SU-DHL-6 (cell line): ENCODE measurements at regions not wholly inside any gene's neighbourhood (a gene's known extent, or its start where the extent isn't known, plus 50 kb on each side); places are given as distances from the start of the nearest gene placed in this dataset.

ENCODE experiments used
- H2AFZ ChIP-seq: fragments of 200-600 bp; sonication (generic); 2 replicates; pipeline ENCODE4 v1.6.1; 2014; ENCODE audit warnings: low read depth, mild to moderate bottlenecking, moderate library complexity, mixed read lengths, antibody characterized with exemption, low read length; ENCODE audit not compliant: severe bottlenecking
- H3F3A ChIP-seq: fragments of 200-600 bp; shearing (Covaris generic); 2 replicates; pipeline ENCODE4 v1.6.0; 2016; ENCODE audit warnings: antibody characterized with exemption, mild to moderate bottlenecking; ENCODE audit not compliant: insufficient read depth
- H3K27ac ChIP-seq: fragments of 200-600 bp; sonication (generic); 2 replicates; pipeline ENCODE4 v1.5.1; 2016; ENCODE audit warnings: low read depth, mild to moderate bottlenecking, low read length, moderate library complexity, mixed read lengths
- H3K27me3 ChIP-seq: fragments of 200-600 bp; sonication (generic), shearing (Covaris generic); 2 replicates; pipeline ENCODE4 v1.6.0; 2014; ENCODE audit warnings: mild to moderate bottlenecking, low read length
- H3K36me3 ChIP-seq: fragments of 200-600 bp; sonication (generic); 2 replicates; pipeline ENCODE4 v1.6.1; 2014; ENCODE audit warnings: mild to moderate bottlenecking, low read length, mixed read lengths
- H3K4me2 ChIP-seq: fragments of 300-600, 200-600 bp; shearing (Covaris generic), sonication (generic); 2 replicates; pipeline ENCODE4 v1.6.0; 2014; ENCODE audit warnings: low read length, low read depth, mild to moderate bottlenecking; ENCODE audit not compliant: poor library complexity, severe bottlenecking
- H3K4me3 ChIP-seq: fragments of 200-600 bp; sonication (generic); 2 replicates; pipeline ENCODE4 v1.5.1; 2014; ENCODE audit warnings: antibody characterized with exemption, low read length, mild to moderate bottlenecking, mixed read lengths; ENCODE audit not compliant: insufficient read depth, poor library complexity, severe bottlenecking
- H3K79me2 ChIP-seq: fragments of 200-600 bp; sonication (generic); 2 replicates; pipeline ENCODE4 v1.6.1; 2014; ENCODE audit warnings: mild to moderate bottlenecking, low read length, moderate library complexity; ENCODE audit not compliant: insufficient read depth
- H3K9ac ChIP-seq: fragments of 200-600 bp; sonication (generic); 2 replicates; pipeline ENCODE4 v1.7.0; 2014; ENCODE audit warnings: mild to moderate bottlenecking, low read length
- H3K9me2 ChIP-seq: fragments of 200-600 bp; sonication (generic); replicated peaks from 2 replicates; pipeline ENCODE4 v1.6.1; 2014; ENCODE audit warnings: low read length; ENCODE audit not compliant: insufficient read depth
- H3K9me3 ChIP-seq: fragments of 200-600 bp; sonication (generic); 2 replicates; pipeline ENCODE4 v1.6.1; 2014; ENCODE audit warnings: low read length, mixed read lengths; ENCODE audit not compliant: insufficient read depth
- H4K20me1 ChIP-seq: fragments of 200-600 bp; sonication (generic); 2 replicates; pipeline ENCODE4 v1.6.1; 2014; ENCODE audit warnings: low read depth, mild to moderate bottlenecking, antibody characterized with exemption, low read length, moderate library complexity, mixed read lengths
- EZH2phosphoT487 ChIP-seq: fragments of 200-600 bp; sonication (generic), shearing (Covaris generic); conservative IDR thresholded peaks from 2 replicates; pipeline ENCODE4 v1.6.1; 2018; ENCODE audit warnings: mild to moderate bottlenecking, antibody characterized with exemption, low read length, moderate library complexity, mixed read lengths
- TF ChIP-seq, protein P1 (sequence below): fragments of 200-600 bp; sonication (generic); IDR thresholded peaks from one replicate; pipeline ENCODE4 v1.5.1; 2017; ENCODE audit warnings: antibody characterized with exemption, mild to moderate bottlenecking, low read length, moderate library complexity; ENCODE audit not compliant: insufficient read depth, poor library complexity, severe bottlenecking

DNA sequence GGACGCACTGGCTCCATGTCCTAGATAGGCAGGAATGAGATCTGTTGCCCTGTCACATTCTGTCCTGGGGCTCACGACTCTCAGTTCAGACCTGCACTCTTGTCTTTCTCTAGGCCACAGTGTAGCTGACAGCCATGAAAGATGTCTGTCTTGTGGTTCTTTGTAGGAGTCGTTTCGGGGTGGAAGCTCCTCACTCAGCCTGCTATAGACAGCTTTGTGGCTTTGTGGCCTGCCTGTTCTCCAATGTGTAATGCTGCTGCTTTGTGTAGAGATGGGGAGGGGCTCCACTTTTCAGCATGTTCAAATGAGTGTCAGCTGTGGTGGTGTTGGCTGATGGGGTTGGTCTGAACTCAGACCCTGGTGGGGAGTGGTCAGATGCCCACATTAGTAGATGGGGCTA, 410.7 kb downstream of the ACTR3B start:
- Histone ChIP-seq H3K27ac (no peak overlapping the region), H3K9me2 (no peaks in the 10 kb centered on the region), H4K20me1 (no peaks in the 10 kb centered on the region), H2AFZ (no peak overlapping the region), H3K9me3 (no peaks in the 10 kb centered on the region), H3K27me3 (no peaks in the 10 kb centered on the region), H3K9ac (no peak overlapping the region), H3F3A (no peaks in the 10 kb centered on the region), H3K36me3 (no peaks in the 10 kb centered on the region), H3K4me3 (no peak overlapping the region), H3K4me2 (no peak overlapping the region), H3K79me2 (no peaks in the 10 kb centered on the region)
- TF ChIP-seq EZH2phosphoT487: no peak
- TF ChIP-seq, protein P1, sequence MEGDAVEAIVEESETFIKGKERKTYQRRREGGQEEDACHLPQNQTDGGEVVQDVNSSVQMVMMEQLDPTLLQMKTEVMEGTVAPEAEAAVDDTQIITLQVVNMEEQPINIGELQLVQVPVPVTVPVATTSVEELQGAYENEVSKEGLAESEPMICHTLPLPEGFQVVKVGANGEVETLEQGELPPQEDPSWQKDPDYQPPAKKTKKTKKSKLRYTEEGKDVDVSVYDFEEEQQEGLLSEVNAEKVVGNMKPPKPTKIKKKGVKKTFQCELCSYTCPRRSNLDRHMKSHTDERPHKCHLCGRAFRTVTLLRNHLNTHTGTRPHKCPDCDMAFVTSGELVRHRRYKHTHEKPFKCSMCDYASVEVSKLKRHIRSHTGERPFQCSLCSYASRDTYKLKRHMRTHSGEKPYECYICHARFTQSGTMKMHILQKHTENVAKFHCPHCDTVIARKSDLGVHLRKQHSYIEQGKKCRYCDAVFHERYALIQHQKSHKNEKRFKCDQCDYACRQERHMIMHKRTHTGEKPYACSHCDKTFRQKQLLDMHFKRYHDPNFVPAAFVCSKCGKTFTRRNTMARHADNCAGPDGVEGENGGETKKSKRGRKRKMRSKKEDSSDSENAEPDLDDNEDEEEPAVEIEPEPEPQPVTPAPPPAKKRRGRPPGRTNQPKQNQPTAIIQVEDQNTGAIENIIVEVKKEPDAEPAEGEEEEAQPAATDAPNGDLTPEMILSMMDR: no peak

DNA sequence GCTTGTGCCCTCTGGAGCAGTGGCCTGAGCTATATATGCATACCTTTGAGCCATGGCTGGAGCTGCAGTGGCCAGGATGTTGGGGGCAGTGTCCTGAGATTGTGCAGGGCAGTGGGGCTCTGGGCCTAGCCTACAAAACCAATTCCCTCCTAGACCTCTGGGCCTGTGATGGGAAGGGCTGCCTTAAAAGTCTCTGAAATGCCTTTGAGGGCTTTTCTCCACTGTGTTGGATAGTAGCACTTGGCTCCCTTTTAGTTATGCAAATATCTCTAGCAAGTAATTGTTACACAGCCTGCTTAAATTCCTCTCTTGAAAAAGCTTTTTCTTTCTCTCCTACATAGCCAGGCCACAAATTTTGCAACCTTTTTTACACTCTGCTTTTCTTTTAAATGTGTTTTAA, 426.4 kb downstream of the ACTR3B start:
- no peaks in the 10 kb centered on the region for H3K79me2 ChIP-seq
- H4K20me1 ChIP-seq: no peaks in the 10 kb centered on the region
- H3K36me3 ChIP-seq: no peaks in the 10 kb centered on the region
- H3K9me3 ChIP-seq: no peaks in the 10 kb centered on the region
- H3K9me2 ChIP-seq: no peaks in the 10 kb centered on the region
- no peaks in the 10 kb centered on the region for H3K27me3 ChIP-seq
- H3F3A ChIP-seq: no peaks in the 10 kb centered on the region
- TF ChIP-seq EZH2phosphoT487: no peak
- TF ChIP-seq, protein P1: no peak
- H3K9ac ChIP-seq: no peak overlapping the region
- H3K27ac ChIP-seq: no peak overlapping the region
- H3K4me3 ChIP-seq: no peak overlapping the region
- no peak overlapping the region for H2AFZ ChIP-seq
- no peak overlapping the region for H3K4me2 ChIP-seq

DNA sequence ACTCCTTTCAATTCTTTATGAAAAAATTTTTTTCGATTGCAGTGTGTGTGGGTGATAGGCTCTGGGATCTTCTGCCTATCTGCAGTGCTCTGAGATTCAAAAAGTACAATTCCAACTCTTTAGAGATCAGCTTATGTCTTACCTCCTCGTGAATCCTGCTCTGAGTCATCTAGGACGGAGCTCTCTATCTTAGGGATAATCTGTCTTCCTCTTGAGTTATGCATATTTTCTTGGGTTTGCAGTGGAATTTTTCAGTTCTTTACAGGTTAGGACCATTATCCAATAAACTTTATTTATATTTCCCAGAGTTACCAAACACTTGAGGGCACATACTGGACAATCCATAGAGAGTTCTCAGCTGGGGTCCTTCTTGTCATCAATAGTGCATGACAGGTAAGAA, 428.6 kb downstream of the ACTR3B start:
- no peak overlapping the region for H3K4me3 ChIP-seq
- H3K27me3 ChIP-seq: no peaks in the 10 kb centered on the region
- H3K27ac ChIP-seq: no peak overlapping the region
- no peaks in the 10 kb centered on the region for H3K9me2 ChIP-seq
- H3F3A ChIP-seq: no peaks in the 10 kb centered on the region
- no peaks in the 10 kb centered on the region for H4K20me1 ChIP-seq
- H3K36me3 ChIP-seq: no peaks in the 10 kb centered on the region
- no peaks in the 10 kb centered on the region for H3K79me2 ChIP-seq
- no peak overlapping the region for H3K9ac ChIP-seq
- H3K4me2 ChIP-seq: no peak overlapping the region
- H2AFZ ChIP-seq: no peak overlapping the region
- TF ChIP-seq EZH2phosphoT487: no peak
- TF ChIP-seq, protein P1: no peak
- no peaks in the 10 kb centered on the region for H3K9me3 ChIP-seq
